GM12891 (cell line): ENCODE measurements at regions not wholly inside any gene's neighbourhood (a gene's known extent, or its start where the extent isn't known, plus 50 kb on each side); places are given as distances from the start of the nearest gene placed in this dataset.

Experiments
- POLR2A ChIP-seq: IDR thresholded peaks from 2 replicates; pipeline ENCODE4 v1.6.1; 2011; ENCODE audit warnings: low read depth, low read length, control low read depth
- POLR2AphosphoS5 ChIP-seq: IDR thresholded peaks from 2 replicates; pipeline ENCODE4 v1.6.1; 2011; ENCODE audit warnings: low read depth, low read length, control low read depth
- POU2F2 ChIP-seq: IDR thresholded peaks from 2 replicates; pipeline ENCODE4 v1.6.1; 2011; ENCODE audit warnings: low read depth, mild to moderate bottlenecking, control low read depth, low read length, moderate library complexity
- SPI1 ChIP-seq: IDR thresholded peaks from 2 replicates; pipeline ENCODE4 v1.6.1; 2011; ENCODE audit warnings: low read depth, low read length, control low read depth
- TAF1 ChIP-seq: IDR thresholded peaks from 2 replicates; pipeline ENCODE4 v1.6.1; 2011; ENCODE audit warnings: low read depth, low read length, control low read depth

DNA sequence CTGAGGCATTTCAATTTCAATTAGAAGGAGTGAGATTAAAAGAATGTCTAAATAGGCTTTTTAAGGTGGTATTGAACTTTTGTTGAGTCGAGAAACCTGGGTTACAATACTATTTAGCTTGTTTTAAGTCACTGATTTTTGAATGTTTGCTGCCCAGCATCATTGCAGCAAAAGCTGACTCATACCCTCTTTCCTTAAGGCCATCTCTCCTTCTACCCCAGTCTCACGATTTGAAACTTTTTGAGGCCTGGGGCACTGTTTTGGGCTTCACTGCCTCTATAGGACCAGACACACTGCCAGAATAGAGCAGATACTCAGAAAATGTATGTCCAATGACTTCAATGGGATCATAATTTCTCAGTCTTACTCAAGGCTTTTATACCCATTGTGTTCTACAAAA, 319.6 kb upstream of the TGFBR2 start:
- no peak for TF ChIP-seq POLR2A
- no peak for TF ChIP-seq SPI1
- no peak for TF ChIP-seq POLR2AphosphoS5
- no peak for TF ChIP-seq TAF1
- TF ChIP-seq POU2F2: no peak
